H1 (cell line): ENCODE measurements at regions not wholly inside any gene's neighbourhood (a gene's known extent, or its start where the extent isn't known, plus 50 kb on each side); places are given as distances from the start of the nearest gene placed in this dataset.

Experiments
- CTCF ChIA-PET: fragments of 300-600 bp; sonication (Branson Sonifier 250); formaldehyde crosslinking; loops from one replicate; lab custom pipeline; 2021; ENCODE audit not compliant: partially characterized antibody; lab: Charles Lee
- POLR2A ChIA-PET: fragments of 300-600 bp; sonication (Branson Sonifier 250); formaldehyde crosslinking; loops from one replicate; lab custom pipeline; 2021; ENCODE audit warnings: inconsistent platforms; ENCODE audit not compliant: partially characterized antibody; lab: Charles Lee
- DNase-seq, 2 experiments: peaks; one replicate each; pipeline versions ENCODE4 v3.0.0 to v3.0.0-alpha.2; 2010 to 2022; ENCODE audit warnings: low spot score in 2 of 2, low read depth in 1 of 2, mixed read lengths in 1 of 2
- FAIRE-seq: peaks from 2 replicates; lab custom pipeline; 2011; peaks lifted over from hg19 to GRCh38; lab: Jason Lieb, UNC
- H2AFZ ChIP-seq: 2 replicates; pipeline ENCODE4 v1.8.1; 2012; ENCODE audit warnings: low read length, inconsistent platforms
- H2AK5ac ChIP-seq: 2 replicates; pipeline ENCODE4 v1.6.1; 2013; ENCODE audit warnings: low read depth, low read length
- H2BK120ac ChIP-seq: replicated peaks from 2 replicates; pipeline ENCODE3; 2013; ENCODE audit warnings: low read depth, low read length, inconsistent platforms
- H2BK12ac ChIP-seq: 2 replicates; pipeline ENCODE4 v1.6.1; 2013; ENCODE audit warnings: low read depth, low read length
- H2BK15ac ChIP-seq: 2 replicates; pipeline ENCODE4 v1.6.1; 2013; ENCODE audit warnings: low read length
- H2BK20ac ChIP-seq: 2 replicates; pipeline ENCODE4 v1.6.1; 2013; ENCODE audit warnings: low read length
- H2BK5ac ChIP-seq: 2 replicates; pipeline ENCODE4 v1.6.1; 2013; ENCODE audit warnings: low read depth, low read length
- H3K14ac ChIP-seq: 2 replicates; pipeline ENCODE4 v1.6.1; 2013; ENCODE audit warnings: inconsistent platforms; ENCODE audit not compliant: insufficient read length
- H3K18ac ChIP-seq: 2 replicates; pipeline ENCODE4 v1.6.1; 2013; ENCODE audit warnings: low read length; ENCODE audit errors: extremely low read depth
- H3K23ac ChIP-seq: 2 replicates; pipeline ENCODE4 v1.6.1; 2013; ENCODE audit warnings: inconsistent platforms; ENCODE audit not compliant: insufficient read length
- H3K23me2 ChIP-seq: 2 replicates; pipeline ENCODE4 v1.6.1; 2013; ENCODE audit warnings: low read depth, low read length
- H3K27ac ChIP-seq: 2 replicates; pipeline ENCODE4 v1.6.1; 2011; ENCODE audit warnings: low read depth, low read length, inconsistent platforms
- H3K27me3 ChIP-seq, 4 experiments: replicated peaks in 1 of 4; 1 replicate in 1 of 4; 2 replicates in 3 of 4; pipeline versions ENCODE4 v1.6.1 to v1.8.1; 2011 to 2013; ENCODE audit warnings: low read length in 3 of 4, mild to moderate bottlenecking in 3 of 4, inconsistent platforms in 2 of 4, mixed read lengths in 2 of 4, moderate library complexity in 1 of 4; ENCODE audit not compliant: control insufficient read depth in 3 of 4, insufficient read depth in 3 of 4; ENCODE audit errors: extremely low read depth in 1 of 4
- H3K36me3 ChIP-seq, 4 experiments: 2 replicates each; pipeline versions ENCODE4 v1.6.1 to v1.8.1; 2011 to 2013; ENCODE audit warnings: mild to moderate bottlenecking in 4 of 4, low read length in 3 of 4, moderate library complexity in 2 of 4, control low read depth in 1 of 4, inconsistent platforms in 1 of 4; ENCODE audit not compliant: insufficient read depth in 4 of 4, control insufficient read depth in 2 of 4
- H3K4ac ChIP-seq: replicated peaks from 2 replicates; pipeline ENCODE3; 2013; ENCODE audit warnings: low read length, low read depth, mixed read lengths, inconsistent platforms; ENCODE audit not compliant: insufficient read length
- H3K4me1 ChIP-seq, 4 experiments: replicated peaks in 1 of 4; 1 replicate in 1 of 4; 2 replicates in 3 of 4; pipeline versions ENCODE4 v1.6.1 to v1.8.1; 2011 to 2013; ENCODE audit warnings: low read length in 3 of 4, inconsistent platforms in 2 of 4, mixed read lengths in 1 of 4; ENCODE audit not compliant: insufficient read depth in 4 of 4, control insufficient read depth in 3 of 4
- H3K4me2 ChIP-seq, 2 experiments: 2 replicates each; pipeline versions ENCODE4 v1.6.1 to v1.8.1; 2011 to 2013; ENCODE audit warnings: low read depth in 2 of 2, low read length in 2 of 2, control low read depth in 1 of 2, inconsistent platforms in 1 of 2, mild to moderate bottlenecking in 1 of 2; ENCODE audit not compliant: insufficient read depth in 1 of 2
- H3K4me3 ChIP-seq, 4 experiments: fragments of 200-600, 300-600 bp in 1 of 4; sonication (generic), shearing (Covaris generic), sonication (Bioruptor Twin) in 1 of 4; 2 replicates each; pipeline versions ENCODE4 v1.5.1 to v1.8.1; 2011 to 2016; ENCODE audit warnings: low read length in 4 of 4, low read depth in 3 of 4, control low read depth in 2 of 4, inconsistent platforms in 2 of 4, mild to moderate bottlenecking in 2 of 4, mixed read lengths in 1 of 4, moderate library complexity in 1 of 4; ENCODE audit not compliant: insufficient read depth in 2 of 4; ENCODE audit errors: extremely low read depth in 1 of 4
- H3K56ac ChIP-seq: replicated peaks from 2 replicates; pipeline ENCODE3; 2013; ENCODE audit warnings: low read depth, mild to moderate bottlenecking, mixed read lengths, low read length, inconsistent platforms; ENCODE audit not compliant: insufficient read length
- H3K79me1 ChIP-seq: 2 replicates; pipeline ENCODE4 v1.6.1; 2013; ENCODE audit warnings: low read depth, low read length, control low read depth
- H3K79me2 ChIP-seq, 2 experiments: 2 replicates each; pipeline versions ENCODE4 v1.6.1 to v1.8.1; 2012 to 2013; ENCODE audit warnings: low read length in 2 of 2, mild to moderate bottlenecking in 2 of 2, inconsistent platforms in 1 of 2; ENCODE audit not compliant: insufficient read depth in 2 of 2, control insufficient read depth in 1 of 2
- H3K9ac ChIP-seq, 4 experiments: replicated peaks in 1 of 4; 1 replicate in 1 of 4; 2 replicates in 3 of 4; pipeline versions ENCODE4 v1.6.1 to v1.8.1; 2011 to 2013; ENCODE audit warnings: low read depth in 3 of 4, low read length in 3 of 4, control low read depth in 2 of 4, mild to moderate bottlenecking in 2 of 4, moderate library complexity in 2 of 4, inconsistent platforms in 1 of 4; ENCODE audit errors: extremely low read depth in 1 of 4
- H3K9me3 ChIP-seq, 2 experiments: 2 replicates each; pipeline versions ENCODE4 v1.6.1 to v1.8.1; 2012 to 2013; ENCODE audit warnings: mild to moderate bottlenecking in 2 of 2, moderate library complexity in 2 of 2, control low read depth in 1 of 2, inconsistent platforms in 1 of 2, low read depth in 1 of 2, low read length in 1 of 2, mixed read lengths in 1 of 2; ENCODE audit not compliant: insufficient read depth in 2 of 2
- H4K20me1 ChIP-seq, 2 experiments: replicated peaks in 1 of 2; 2 replicates each; pipeline versions ENCODE3 to v1.8.1; 2011 to 2013; ENCODE audit warnings: inconsistent platforms in 2 of 2, low read length in 2 of 2, mild to moderate bottlenecking in 1 of 2; ENCODE audit not compliant: insufficient read depth in 2 of 2, control insufficient read depth in 1 of 2
- H4K5ac ChIP-seq: 2 replicates; pipeline ENCODE4 v1.6.1; 2013; ENCODE audit warnings: low read length, low read depth, mixed read lengths, inconsistent platforms; ENCODE audit not compliant: insufficient read length
- H4K8ac ChIP-seq: 2 replicates; pipeline ENCODE4 v1.8.0; 2013; ENCODE audit warnings: mild to moderate bottlenecking, moderate library complexity, low read length, inconsistent platforms; ENCODE audit not compliant: insufficient read depth; ENCODE audit errors: extremely low read depth
- H4K91ac ChIP-seq: replicated peaks from 2 replicates; pipeline ENCODE3; 2013; ENCODE audit warnings: low read length, mixed read lengths, inconsistent platforms; ENCODE audit not compliant: insufficient read length
- BRCA1 ChIP-seq: IDR thresholded peaks from 2 replicates; pipeline ENCODE4 v1.6.1; 2012; ENCODE audit warnings: low read depth, low read length, improper control_type of control experiment
- CBX5 ChIP-seq: fragments of 300-800, 300-1000 bp; sonication (generic); IDR thresholded peaks from 2 replicates; pipeline ENCODE4 v1.7.1; 2016; ENCODE audit warnings: antibody characterized with exemption, low read length, low read depth
- NANOG ChIP-seq: IDR thresholded peaks from 2 replicates; pipeline ENCODE4 v1.6.1; 2011; ENCODE audit warnings: low read length, low read depth, mild to moderate bottlenecking, inconsistent platforms; ENCODE audit not compliant: insufficient read depth, poor library complexity, severe bottlenecking
- PHF8 ChIP-seq: fragments of 200-600 bp; sonication (generic); conservative IDR thresholded peaks from 2 replicates; pipeline ENCODE4 v1.7.1; 2012; ENCODE audit warnings: low read depth, mild to moderate bottlenecking, inconsistent platforms, low read length, moderate library complexity
- RXRA ChIP-seq: IDR thresholded peaks from 2 replicates; pipeline ENCODE4 v1.6.1; 2011; ENCODE audit warnings: low read depth, mild to moderate bottlenecking, low read length, moderate library complexity; ENCODE audit not compliant: insufficient read depth
- SIRT6 ChIP-seq: IDR thresholded peaks from one replicate; pipeline ENCODE4 v1.7.1; 2012; ENCODE audit warnings: low read length, inconsistent platforms

- no peak overlapping the region for H2BK12ac ChIP-seq
- no peak overlapping the region for H3K4me3 ChIP-seq
- POLR2A ChIA-PET, result no interaction called here
- H3K4me2 ChIP-seq, result no peak overlapping the region
- H4K8ac ChIP-seq, result no peak overlapping the region
- H3K18ac ChIP-seq, result no peak overlapping the region
- H4K91ac ChIP-seq, result no peak overlapping the region
- H2AK5ac ChIP-seq, result no peak overlapping the region
- H2BK15ac ChIP-seq, result no peak overlapping the region
- no peaks in the 10 kb centered on the region for H4K20me1 ChIP-seq
- H3K9ac ChIP-seq, result no peak overlapping the region
- no peak for FAIRE-seq
- no peaks in the 10 kb centered on the region for H3K79me2 ChIP-seq
- H3K14ac ChIP-seq, result no peak overlapping the region
- no peak overlapping the region for H3K23ac ChIP-seq
- CTCF ChIA-PET, result no interaction called here
- no peaks in the 10 kb centered on the region for H3K79me1 ChIP-seq
- H3K23me2 ChIP-seq, result no peaks in the 10 kb centered on the region
- no peak overlapping the region for H3K4ac ChIP-seq
- H4K5ac ChIP-seq, result no peak overlapping the region
- no peak overlapping the region for H3K27ac ChIP-seq
- H2BK120ac ChIP-seq, result no peak overlapping the region
- H3K9me3 ChIP-seq, result no peaks in the 10 kb centered on the region
- TF ChIP-seq PHF8 (no peak), RXRA (no peak), CBX5 (no peak), SIRT6 (no peak), NANOG (no peak), BRCA1 (no peak)
- no peaks in the 10 kb centered on the region for H3K27me3 ChIP-seq
- H2BK5ac ChIP-seq, result no peak overlapping the region
- no peak overlapping the region for H2AFZ ChIP-seq
- no peak overlapping the region for H3K56ac ChIP-seq
- no peaks in the 10 kb centered on the region for H3K4me1 ChIP-seq
- DNase-seq, result no peak
- H2BK20ac ChIP-seq, result no peak overlapping the region
- H3K36me3 ChIP-seq, result no peaks in the 10 kb centered on the region
These were observed 245.9 kb upstream of the SLITRK3 start for GRCh38 chr3:165442061-165442460.
